Lower lobe of right lung (tissue), 2 donors: ENCODE measurements at regions not wholly inside any gene's neighbourhood (a gene's known extent, or its start where the extent isn't known, plus 50 kb on each side); places are given as distances from the start of the nearest gene placed in this dataset.

Experiments
- ATAC-seq, 2 donors: fragments of 200-7000 bp; cut with Tn5 transposase; one replicate each; pipeline ENCODE4 v1.9.1; 2020 to 2022; ENCODE audit warnings: mild to moderate bottlenecking in 2 of 2, moderate library complexity in 2 of 2
- DNase-seq: peaks from one replicate; pipeline ENCODE4 v3.0.0-alpha.2; 2020
- H3K27ac ChIP-seq: fragments of 200-600 bp; one replicate; pipeline ENCODE4 v1.8.0; 2022
- H3K27me3 ChIP-seq: fragments of 200-600 bp; one replicate; pipeline ENCODE4 v1.8.0; 2022; ENCODE audit warnings: low read depth
- H3K36me3 ChIP-seq: fragments of 200-600 bp; one replicate; pipeline ENCODE4 v1.8.0; 2022; ENCODE audit warnings: mild to moderate bottlenecking
- H3K4me1 ChIP-seq: fragments of 200-600 bp; one replicate; pipeline ENCODE4 v1.8.0; 2022
- H3K4me3 ChIP-seq: fragments of 200-600 bp; one replicate; pipeline ENCODE4 v1.8.0; 2022; ENCODE audit warnings: mild to moderate bottlenecking
- H3K9me3 ChIP-seq: fragments of 200-600 bp; one replicate; pipeline ENCODE4 v1.8.0; 2022
- CTCF ChIP-seq: fragments of 200-600 bp; IDR thresholded peaks from one replicate; pipeline ENCODE4 v1.8.0; 2022; ENCODE audit warnings: antibody characterized with exemption, mild to moderate bottlenecking
- intact Hi-C: fragments of 100-400 bp; cut with DNase I; formaldehyde crosslinking; loops from one replicate; pipeline ENCODE4 v1.11.0; 2022
- donor health status: DM: no; HTN: yes; CAD: no; lungs with severe emphysema.

DNA sequence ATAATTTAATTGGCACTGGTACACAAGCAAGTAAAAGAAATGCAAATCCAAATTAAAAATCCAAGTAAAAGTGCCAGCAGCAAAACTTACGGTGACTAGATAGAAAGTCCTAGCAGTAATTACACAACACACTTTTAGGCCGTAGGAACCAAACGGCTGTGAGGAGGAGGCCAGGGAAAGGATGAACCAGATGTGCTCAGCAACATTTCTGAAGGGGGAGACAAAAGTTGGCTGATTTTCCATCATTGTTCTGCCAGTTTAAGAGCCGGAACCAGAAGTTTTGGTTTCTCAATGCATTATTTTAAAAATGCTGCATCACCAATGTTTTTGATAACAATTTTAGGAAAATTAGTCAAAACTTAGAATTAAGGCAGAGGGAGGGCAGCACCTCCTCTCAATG lies 68.7 kb upstream of the ENPP6 start:
- Histone ChIP-seq H3K4me1 (peaks cover 43% of the 10 kb centered on the region), H3K4me3 (no peak overlapping the region), H3K9me3 (no peaks in the 10 kb centered on the region), H3K27me3 (no peaks in the 10 kb centered on the region), H3K27ac (no peak overlapping the region), H3K36me3 (no peaks in the 10 kb centered on the region)
- intact Hi-C loops = no loop called here
- no peak for TF ChIP-seq CTCF
- no peak for ATAC-seq
- no peak for DNase-seq

- intact Hi-C loops = no loop called here
- DNase-seq = no peak
- TF ChIP-seq CTCF = no peak
- H3K4me1 ChIP-seq = peaks cover 53% of the 10 kb centered on the region
- ATAC-seq = no peak
- H3K36me3 ChIP-seq = no peaks in the 10 kb centered on the region
- no peak overlapping the region for H3K27ac ChIP-seq
- H3K9me3 ChIP-seq = no peaks in the 10 kb centered on the region
- H3K4me3 ChIP-seq = no peak overlapping the region
- H3K27me3 ChIP-seq = no peaks in the 10 kb centered on the region
Observed at GRCh38 chr4:184284742-184285141, 67.1 kb upstream of the ENPP6 start.

DNA sequence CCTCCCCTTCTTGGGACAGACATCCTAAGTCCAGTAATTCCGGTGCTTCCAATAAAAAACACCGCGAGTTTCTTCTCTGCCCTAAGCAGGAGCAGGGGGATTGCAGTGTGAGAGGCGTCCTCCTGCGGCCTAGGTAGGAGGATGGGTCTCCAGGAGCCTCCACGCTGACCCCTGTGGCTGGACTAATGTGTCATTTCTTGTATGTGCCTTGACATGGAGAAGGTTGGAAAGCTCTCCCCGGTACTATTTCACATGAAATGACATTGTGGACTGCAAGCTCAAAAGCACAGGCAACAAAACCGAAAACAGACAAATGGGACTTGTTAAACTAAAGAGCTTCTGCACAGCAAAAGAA lies 66.6 kb upstream of the ENPP6 start:
- no peak for ATAC-seq
- H3K9me3 ChIP-seq = no peaks in the 10 kb centered on the region
- intact Hi-C loops = no loop called here
- peak overlapping the region; percentile 42 for H3K4me3 ChIP-seq
- no peak for DNase-seq
- H3K27me3 ChIP-seq = no peaks in the 10 kb centered on the region
- peak overlapping the region; percentile 60 for H3K27ac ChIP-seq
- no peak for TF ChIP-seq CTCF
- H3K36me3 ChIP-seq = no peaks in the 10 kb centered on the region
- peaks cover 53% of the 10 kb centered on the region for H3K4me1 ChIP-seq

DNA sequence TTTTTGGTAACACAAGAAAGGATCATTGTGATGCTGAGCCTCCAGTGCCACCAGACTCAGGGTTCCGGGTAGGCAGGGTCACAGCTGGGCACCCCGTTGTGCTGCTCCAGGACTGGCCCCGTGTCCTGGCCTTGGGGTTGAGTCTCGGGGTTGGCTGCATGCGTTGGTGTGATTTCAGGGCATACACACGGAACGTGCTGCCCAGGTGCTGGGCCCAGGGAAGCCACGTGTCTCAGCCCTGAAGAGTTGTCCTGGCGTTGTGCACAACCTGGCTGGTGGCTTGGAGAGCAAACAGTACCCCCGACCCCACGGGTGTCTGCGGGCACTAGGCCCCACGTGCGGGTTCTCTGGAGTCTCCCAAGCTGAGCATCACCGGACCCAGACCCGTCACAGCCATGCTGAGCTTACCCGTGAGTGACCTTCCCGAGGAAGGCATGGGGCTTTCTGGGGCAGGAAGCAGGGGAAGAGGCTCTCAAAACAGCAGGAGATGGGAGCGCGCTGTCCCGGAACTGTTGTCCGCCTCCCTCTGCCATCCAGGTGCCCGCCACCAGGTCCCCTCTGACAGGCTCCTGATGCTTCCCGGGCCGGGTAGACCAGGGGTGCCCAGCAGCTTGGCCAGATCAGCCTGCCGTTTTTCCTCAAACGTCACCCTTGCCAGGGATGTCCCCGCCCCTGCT lies 66.1 kb upstream of the ENPP6 start:
- Histone ChIP-seq H3K9me3 (no peaks in the 10 kb centered on the region), H3K4me1 (peaks cover 50% of the 10 kb centered on the region), H3K27ac (peak overlapping the region; percentile 60), H3K36me3 (no peaks in the 10 kb centered on the region), H3K27me3 (no peaks in the 10 kb centered on the region), H3K4me3 (peak overlapping the region; percentile 42)
- intact Hi-C loops = no loop called here
- ATAC-seq = no peak
- DNase-seq = no peak
- TF ChIP-seq CTCF = no peak

DNA sequence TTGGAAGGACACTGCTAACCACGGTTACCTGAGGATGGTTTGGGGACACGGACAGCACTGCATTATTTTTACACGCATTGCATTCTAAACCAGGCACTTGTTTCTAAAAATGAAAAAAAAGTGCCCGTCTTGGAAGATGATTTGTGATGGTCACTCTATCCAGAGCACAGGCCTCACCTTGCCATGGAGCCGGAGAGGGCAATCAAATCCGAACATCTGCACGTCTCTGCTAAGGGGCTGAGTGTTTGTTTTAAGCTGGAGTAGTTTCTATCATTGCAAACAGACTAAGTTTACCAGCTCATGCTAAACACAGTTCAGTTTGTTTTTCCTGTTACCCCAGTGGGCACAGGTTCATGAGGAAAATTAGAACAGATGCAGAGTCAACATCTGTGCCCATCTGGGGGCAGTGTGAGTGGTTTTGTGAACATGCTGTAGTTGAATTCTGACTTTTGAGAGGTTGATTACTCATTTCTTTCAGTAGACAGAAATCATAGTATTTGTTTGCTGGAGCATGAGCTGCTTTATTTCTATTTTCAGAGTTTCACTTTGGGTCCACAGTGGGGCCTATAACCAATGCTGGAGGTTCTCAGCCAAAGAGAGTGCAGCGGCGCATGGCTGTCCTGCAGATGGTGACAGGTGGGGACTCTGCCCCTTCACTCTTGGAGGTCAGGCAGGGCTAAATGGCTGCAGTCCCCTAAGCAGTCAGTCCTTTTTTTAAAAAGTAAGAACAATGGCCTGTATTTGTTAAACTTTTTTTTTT lies 65.4 kb upstream of the ENPP6 start:
- no peak for DNase-seq
- intact Hi-C loops = no loop called here
- Histone ChIP-seq H3K27me3 (no peaks in the 10 kb centered on the region), H3K36me3 (no peaks in the 10 kb centered on the region), H3K4me1 (peaks cover 43% of the 10 kb centered on the region), H3K9me3 (no peaks in the 10 kb centered on the region), H3K27ac (peak overlapping the region; percentile 71), H3K4me3 (peak overlapping the region; percentile 42)
- peak in 1 of 2 donors; percentile 3 for ATAC-seq
- no peak for TF ChIP-seq CTCF
